ENCODE measurements at regions not wholly inside any gene's neighbourhood (a gene's known extent, or its start where the extent isn't known, plus 50 kb on each side); places are given as distances from the start of the nearest gene placed in this dataset.
A peak's percentile ranks its signal among the peaks of the same experiment; 100 is the strongest.

GRCh38 chr7:85719981-85720953 is 533.4 kb upstream of the SEMA3D start:
- ATAC-seq (ENCODE audit: low FRiP score), result peak; percentile 81

DNA sequence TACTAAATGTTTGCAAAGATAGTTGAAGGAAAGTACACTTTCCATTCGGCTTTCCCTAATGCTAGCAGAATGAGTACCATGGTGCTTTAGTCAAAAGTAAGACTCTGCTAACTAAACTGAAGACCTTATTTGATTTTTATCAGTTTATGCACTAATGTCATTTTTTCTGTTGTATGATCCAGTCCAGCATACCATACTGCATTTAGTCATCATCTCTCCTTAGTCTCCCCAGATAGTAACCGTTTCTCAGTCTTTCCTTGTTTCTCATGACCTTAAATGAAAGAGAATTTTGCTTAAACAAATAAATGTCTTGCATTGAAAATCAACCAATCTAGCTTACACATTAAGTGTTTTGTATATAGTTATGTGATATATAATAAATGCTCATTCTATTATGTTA is 529.5 kb upstream of the SEMA3D start:
- no peak for TF ChIP-seq CTCF (IDR thresholded peaks at IDR 0.05)
- DNase-seq (ENCODE audit: low spot score) (no peak), ATAC-seq (ENCODE audit: low FRiP score) (no peak)

More at GRCh38 chr7:85719981-85720953, 533.4 kb upstream of the SEMA3D start:
- TF ChIP-seq CTCF (IDR thresholded peaks at IDR 0.05), result no peak
- DNase-seq (ENCODE audit: low spot score), result peak; percentile 25

DNA sequence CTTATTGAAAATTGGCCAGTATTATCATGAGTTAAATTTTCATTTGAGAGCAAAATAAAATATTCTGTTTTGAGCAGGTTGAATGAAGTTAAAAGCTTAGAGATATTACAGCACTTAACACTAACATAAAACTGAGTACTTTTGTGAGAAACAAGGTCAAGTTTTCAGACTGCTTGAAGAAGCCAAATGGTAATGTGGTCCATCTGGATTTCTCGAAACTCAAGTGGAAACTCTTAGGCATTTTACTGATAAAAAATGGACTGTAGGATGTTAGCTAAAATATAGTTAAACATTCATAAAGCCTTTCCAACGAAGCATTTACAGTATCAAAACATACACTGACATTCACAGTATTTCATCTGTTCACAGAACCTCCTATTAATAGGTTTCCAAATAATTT is 528.1 kb upstream of the SEMA3D start:
- DNase-seq (ENCODE audit: low spot score) (no peak), ATAC-seq (ENCODE audit: low FRiP score) (no peak)
- no peak for TF ChIP-seq CTCF (IDR thresholded peaks at IDR 0.05)

GRCh38 chr7:85714043-85714578 is 527.3 kb upstream of the SEMA3D start:
- DNase-seq (ENCODE audit: low spot score), result no peak
- TF ChIP-seq CTCF (IDR thresholded peaks at IDR 0.05), result no peak
- no peak for ATAC-seq (ENCODE audit: low FRiP score)

DNA sequence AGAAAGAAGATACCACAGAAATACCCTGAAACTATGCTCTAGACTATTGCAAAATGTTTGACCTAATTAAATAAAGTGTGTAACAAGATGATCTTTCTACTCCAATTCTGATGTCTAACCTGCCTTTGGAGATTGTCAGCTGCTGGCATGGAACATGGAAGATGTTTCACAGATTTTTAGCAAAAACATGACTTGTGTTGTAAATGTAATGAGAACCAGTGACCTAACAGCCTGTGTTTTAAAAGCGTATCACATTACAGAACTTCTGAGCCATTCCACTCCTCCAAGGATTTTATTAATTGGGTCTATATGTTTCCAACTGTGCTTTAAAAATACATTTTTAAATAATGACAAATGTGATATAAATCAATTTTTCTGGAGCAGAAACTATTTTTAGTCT is 526.3 kb upstream of the SEMA3D start:
- TF ChIP-seq CTCF (IDR thresholded peaks at IDR 0.05), result no peak
- DNase-seq (ENCODE audit: low spot score) (no peak), ATAC-seq (ENCODE audit: low FRiP score) (no peak)

DNA sequence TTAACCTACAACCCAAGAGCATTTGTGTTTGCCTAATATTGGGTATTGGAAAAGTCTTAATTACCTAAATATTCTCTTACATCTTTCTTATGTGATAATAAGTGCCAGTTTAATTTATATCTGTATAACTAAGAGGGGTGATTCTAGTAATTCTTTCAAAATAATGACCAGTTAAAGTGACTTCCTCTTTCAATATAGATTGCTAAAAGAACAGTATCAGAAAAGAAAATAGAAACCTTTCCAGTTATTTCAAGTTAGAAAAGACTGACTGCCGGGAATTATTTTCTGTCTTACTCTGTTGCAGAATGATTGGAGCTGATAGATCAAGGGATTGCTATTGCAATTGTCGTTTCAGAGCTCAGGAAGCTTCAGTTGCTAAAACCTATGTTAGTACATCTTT is 525.0 kb upstream of the SEMA3D start:
- TF ChIP-seq CTCF (IDR thresholded peaks at IDR 0.05), result no peak
- no peak for ATAC-seq (ENCODE audit: low FRiP score)
- DNase-seq (ENCODE audit: low spot score), result no peak

DNA sequence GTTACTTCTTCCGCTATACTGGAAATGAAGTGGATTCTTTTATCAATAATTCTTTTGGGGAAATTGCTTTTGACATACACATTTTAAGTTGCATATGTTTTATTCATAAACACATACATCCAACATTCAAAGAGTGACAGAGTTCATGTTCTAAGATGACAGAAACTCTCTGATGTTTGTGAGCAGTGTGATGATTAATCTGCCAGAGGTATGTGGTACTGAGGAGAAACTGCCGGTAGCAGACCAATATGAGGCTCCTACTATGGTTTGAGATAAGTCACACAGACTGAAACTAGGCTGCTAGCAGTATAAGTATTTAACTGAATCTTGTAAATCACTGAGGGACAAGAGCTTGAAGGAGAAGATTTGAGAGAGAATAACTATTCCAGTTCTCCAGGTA is 524.1 kb upstream of the SEMA3D start:
- ATAC-seq (ENCODE audit: low FRiP score), result no peak
- TF ChIP-seq CTCF (IDR thresholded peaks at IDR 0.05), result no peak
- DNase-seq (ENCODE audit: low spot score), result no peak
